PC-9 (cell line): ENCODE measurements at regions not wholly inside any gene's neighbourhood (a gene's known extent, or its start where the extent isn't known, plus 50 kb on each side); places are given as distances from the start of the nearest gene placed in this dataset.
"Not testable (repeated sequence)": the region's sequence is repeated elsewhere in the genome, so short reads cannot be mapped to it uniquely, and the experiment has no call there.

Experiments
- BruUV-seq: library from RNA; stranded (reverse); fragments of 400-500 nt; replicated peaks from 2 replicates; lab custom pipeline; 2021; lab: Mats Ljungman, UMichigan
- CTCF ChIA-PET: fragments of 300-600 bp; sonication (Branson Sonifier 250); formaldehyde crosslinking; loops from one replicate; lab custom pipeline; 2022; ENCODE audit warnings: antibody characterized with exemption; lab: Charles Lee
- POLR2A ChIA-PET: fragments of 300-600 bp; sonication (Branson Sonifier 250); formaldehyde crosslinking; loops from one replicate; lab custom pipeline; 2022; ENCODE audit warnings: antibody characterized with exemption; ENCODE audit not compliant: unreplicated experiment; lab: Charles Lee
- DNase-seq, 2 experiments: peaks; one replicate each; pipeline versions ENCODE4 v3.0.0 to v3.0.0-alpha.2; 2015 to 2022; ENCODE audit warnings: mixed read lengths in 1 of 2
- H2AFZ ChIP-seq: fragments of 200-600 bp; sonication (generic); 2 replicates; pipeline ENCODE4 v1.8.1; 2017; ENCODE audit warnings: antibody characterized with exemption
- H3F3A ChIP-seq: fragments of 200-600 bp; sonication (generic); 2 replicates; pipeline ENCODE4 v1.8.1; 2017; ENCODE audit warnings: antibody characterized with exemption, mild to moderate bottlenecking, low read depth; ENCODE audit not compliant: insufficient read depth
- H3K27ac ChIP-seq: fragments of 200-600 bp; sonication (generic); 2 replicates; pipeline ENCODE4 v1.6.1; 2016; ENCODE audit warnings: mixed run types
- H3K27me3 ChIP-seq: fragments of 200-600 bp; sonication (generic); 2 replicates; pipeline ENCODE4 v1.6.1; 2016; ENCODE audit warnings: low read depth, mixed run types; ENCODE audit not compliant: insufficient read depth
- H3K36me3 ChIP-seq: fragments of 200-600 bp; sonication (generic); 2 replicates; pipeline ENCODE4 v1.6.1; 2016; ENCODE audit warnings: low read depth, mixed run types
- H3K4me1 ChIP-seq: fragments of 200-600 bp; sonication (generic); replicated peaks from 2 replicates; pipeline ENCODE4 v1.6.1; 2016; ENCODE audit warnings: mixed run types; ENCODE audit not compliant: insufficient read depth
- H3K4me2 ChIP-seq: fragments of 200-600 bp; sonication (generic); 2 replicates; pipeline ENCODE4 v1.6.1; 2017; ENCODE audit warnings: mixed run types
- H3K4me3 ChIP-seq: fragments of 200-600 bp; sonication (generic); 2 replicates; pipeline ENCODE4 v1.6.1; 2016; ENCODE audit warnings: mixed run types
- H3K79me2 ChIP-seq: fragments of 200-600 bp; sonication (generic); 2 replicates; pipeline ENCODE4 v1.6.1; 2017; ENCODE audit warnings: low read depth, mixed run types
- H3K9me2 ChIP-seq: fragments of 200-600 bp; sonication (generic); 2 replicates; pipeline ENCODE4 v1.8.1; 2017; ENCODE audit warnings: mild to moderate bottlenecking; ENCODE audit not compliant: insufficient read depth
- H3K9me3 ChIP-seq: fragments of 200-600 bp; sonication (generic); 2 replicates; pipeline ENCODE4 v1.8.1; 2016; ENCODE audit warnings: low read depth; ENCODE audit not compliant: insufficient read depth
- H4K20me1 ChIP-seq: fragments of 200-600 bp; sonication (generic); 2 replicates; pipeline ENCODE4 v1.8.1; 2017; ENCODE audit not compliant: insufficient read depth
- intact Hi-C: fragments of 100-400 bp; cut with micrococcal nuclease; formaldehyde crosslinking; loops from one replicate; pipeline ENCODE4 v1.10.0; 2022; ENCODE audit not compliant: unreplicated experiment

- DNase-seq, H3K4me1 ChIP-seq, H3K79me2 ChIP-seq, intact Hi-C loops, H2AFZ ChIP-seq, H3K9me2 ChIP-seq, H3K9me3 ChIP-seq, H3F3A ChIP-seq, H4K20me1 ChIP-seq, H3K4me3 ChIP-seq, H3K27me3 ChIP-seq, POLR2A ChIA-PET, H3K36me3 ChIP-seq, CTCF ChIA-PET, H3K4me2 ChIP-seq, H3K27ac ChIP-seq, BruUV-seq: not testable (repeated sequence)
Observed at GRCh38 chr2:87672404-87672803, 75.5 kb upstream of the PLGLB2 start.

- H3K4me1 ChIP-seq, H3K36me3 ChIP-seq, H3K79me2 ChIP-seq, H3K27ac ChIP-seq, H2AFZ ChIP-seq, BruUV-seq, H3K27me3 ChIP-seq, H4K20me1 ChIP-seq, H3K4me3 ChIP-seq, H3F3A ChIP-seq, H3K9me2 ChIP-seq, H3K4me2 ChIP-seq, CTCF ChIA-PET, intact Hi-C loops, H3K9me3 ChIP-seq, POLR2A ChIA-PET, DNase-seq: not testable (repeated sequence)
Observed at GRCh38 chr2:87674729-87675128, 73.2 kb upstream of the PLGLB2 start.

GRCh38 chr2:87675487-87675886 lies 72.4 kb upstream of the PLGLB2 start:
- H3K79me2 ChIP-seq, H3K9me3 ChIP-seq, H3K27ac ChIP-seq, H3K4me1 ChIP-seq, H2AFZ ChIP-seq, intact Hi-C loops, POLR2A ChIA-PET, H4K20me1 ChIP-seq, CTCF ChIA-PET, H3F3A ChIP-seq, DNase-seq, H3K9me2 ChIP-seq, BruUV-seq, H3K27me3 ChIP-seq, H3K4me3 ChIP-seq, H3K36me3 ChIP-seq, H3K4me2 ChIP-seq: not testable (repeated sequence)

GRCh38 chr2:87677421-87677923 lies 70.4 kb upstream of the PLGLB2 start:
- POLR2A ChIA-PET: not testable (repeated sequence)

GRCh38 chr2:87678742-87679173 lies 69.1 kb upstream of the PLGLB2 start:
- POLR2A ChIA-PET, intact Hi-C loops, H3K79me2 ChIP-seq, BruUV-seq, H3F3A ChIP-seq, H3K9me3 ChIP-seq, H2AFZ ChIP-seq, DNase-seq, H3K27me3 ChIP-seq, H3K4me1 ChIP-seq, H4K20me1 ChIP-seq, H3K36me3 ChIP-seq, H3K27ac ChIP-seq, H3K9me2 ChIP-seq, H3K4me3 ChIP-seq, H3K4me2 ChIP-seq, CTCF ChIA-PET: not testable (repeated sequence)

More at GRCh38 chr2:87677421-87677923, 70.4 kb upstream of the PLGLB2 start:
- H4K20me1 ChIP-seq, H3K4me3 ChIP-seq, H2AFZ ChIP-seq, H3K4me2 ChIP-seq, H3F3A ChIP-seq, H3K9me2 ChIP-seq, intact Hi-C loops, H3K9me3 ChIP-seq, H3K36me3 ChIP-seq, H3K4me1 ChIP-seq, BruUV-seq, H3K79me2 ChIP-seq, H3K27ac ChIP-seq, H3K27me3 ChIP-seq, CTCF ChIA-PET, DNase-seq: not testable (repeated sequence)

GRCh38 chr2:87679950-87680349 lies 67.9 kb upstream of the PLGLB2 start:
- H3K9me3 ChIP-seq, H3K27me3 ChIP-seq, DNase-seq, H3K9me2 ChIP-seq, H3F3A ChIP-seq, H3K79me2 ChIP-seq, H3K4me1 ChIP-seq, H3K27ac ChIP-seq, CTCF ChIA-PET, H3K36me3 ChIP-seq, H3K4me2 ChIP-seq, H2AFZ ChIP-seq, H3K4me3 ChIP-seq, intact Hi-C loops, BruUV-seq, POLR2A ChIA-PET, H4K20me1 ChIP-seq: not testable (repeated sequence)

GRCh38 chr2:87680691-87681090 lies 67.2 kb upstream of the PLGLB2 start:
- H4K20me1 ChIP-seq, H3K79me2 ChIP-seq, H2AFZ ChIP-seq, H3K4me2 ChIP-seq, intact Hi-C loops, H3K27ac ChIP-seq, POLR2A ChIA-PET, H3K36me3 ChIP-seq, H3K4me1 ChIP-seq, H3F3A ChIP-seq, DNase-seq, H3K4me3 ChIP-seq, H3K9me3 ChIP-seq, H3K27me3 ChIP-seq, H3K9me2 ChIP-seq, BruUV-seq, CTCF ChIA-PET: not testable (repeated sequence)
